Cardiac septum (tissue), 1 donor: ENCODE measurements at regions not wholly inside any gene's neighbourhood (a gene's known extent, or its start where the extent isn't known, plus 50 kb on each side); places are given as distances from the start of the nearest gene placed in this dataset.

Experiments used
- DNase-seq: peaks from one replicate; pipeline ENCODE4 v3.0.0-alpha.2; 2020; ENCODE audit warnings: low spot score
- intact Hi-C: fragments of 100-400 bp; cut with DNase I; formaldehyde crosslinking; loops from one replicate; pipeline ENCODE4 v1.14.0; 2022
- donor health status: DM: no; HTN: no; CAD: no.

- intact Hi-C loops, result no loop called here
- DNase-seq, result no peak
These were observed 461.3 kb upstream of the NAALADL2 start for GRCh38 chr3:174397848-174398247.

- no peak for DNase-seq
- intact Hi-C loops, result no loop called here
These were observed 460.4 kb upstream of the NAALADL2 start for GRCh38 chr3:174398761-174399160.

DNA sequence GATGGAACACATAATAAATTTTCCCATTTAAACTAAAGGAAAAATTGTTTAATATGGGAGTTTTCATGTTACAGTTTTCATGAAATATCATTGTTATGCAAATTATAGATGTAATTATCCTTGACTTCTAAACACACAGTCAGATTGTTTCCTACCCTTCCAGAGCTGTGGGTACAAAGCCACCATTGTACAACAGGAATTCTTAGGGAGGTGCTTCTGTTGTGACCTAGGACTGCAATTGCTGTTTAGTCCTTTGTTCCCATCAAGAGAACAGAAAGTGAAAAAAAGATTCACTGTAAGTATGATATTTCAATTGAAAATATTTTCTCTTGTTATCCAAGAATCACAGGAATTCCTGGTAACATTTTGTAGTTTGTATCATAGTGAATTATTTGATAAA, 455.3 kb upstream of the NAALADL2 start:
- intact Hi-C loops, result no loop called here
- no peak for DNase-seq

GRCh38 chr3:174408310-174408709, 450.8 kb upstream of the NAALADL2 start:
- no peak for DNase-seq
- intact Hi-C loops, result no loop called here

DNA sequence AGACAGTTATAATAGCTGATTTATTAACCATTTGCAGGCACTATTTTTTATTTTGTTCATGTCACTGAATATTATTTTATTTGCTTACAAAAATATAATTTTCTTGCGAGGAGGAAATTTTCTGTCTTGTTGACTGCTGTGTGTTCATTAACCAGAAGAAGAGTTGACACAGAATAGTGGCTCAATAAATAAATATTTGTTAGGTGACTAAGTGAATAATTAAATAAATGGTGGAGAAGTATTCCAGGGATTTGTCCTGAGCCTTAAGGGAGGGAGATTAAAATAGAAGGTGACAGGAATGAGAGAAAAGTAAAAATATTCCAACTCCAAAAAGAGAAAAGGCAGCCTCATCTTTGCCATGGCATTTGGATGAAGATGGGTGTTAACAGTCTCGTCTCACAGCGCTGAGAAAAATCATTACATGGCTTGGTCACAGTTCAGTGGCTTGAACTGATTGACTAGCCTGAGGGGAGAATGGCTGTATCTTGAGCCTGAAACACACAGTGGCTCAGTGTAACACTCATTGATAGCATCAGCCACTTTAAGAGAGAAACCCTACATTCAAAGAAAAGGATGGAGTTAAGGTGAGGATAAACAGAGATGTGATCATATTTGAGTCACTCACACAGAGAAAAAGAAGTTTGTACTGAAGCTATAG, 449.9 kb upstream of the NAALADL2 start:
- intact Hi-C loops, result no loop called here
- DNase-seq, result no peak

- no peak for DNase-seq
- intact Hi-C loops, result no loop called here
These were observed 445.8 kb upstream of the NAALADL2 start for GRCh38 chr3:174413062-174413912.

GRCh38 chr3:174414902-174415301, 444.2 kb upstream of the NAALADL2 start:
- DNase-seq, result no peak
- intact Hi-C loops, result no loop called here

DNA sequence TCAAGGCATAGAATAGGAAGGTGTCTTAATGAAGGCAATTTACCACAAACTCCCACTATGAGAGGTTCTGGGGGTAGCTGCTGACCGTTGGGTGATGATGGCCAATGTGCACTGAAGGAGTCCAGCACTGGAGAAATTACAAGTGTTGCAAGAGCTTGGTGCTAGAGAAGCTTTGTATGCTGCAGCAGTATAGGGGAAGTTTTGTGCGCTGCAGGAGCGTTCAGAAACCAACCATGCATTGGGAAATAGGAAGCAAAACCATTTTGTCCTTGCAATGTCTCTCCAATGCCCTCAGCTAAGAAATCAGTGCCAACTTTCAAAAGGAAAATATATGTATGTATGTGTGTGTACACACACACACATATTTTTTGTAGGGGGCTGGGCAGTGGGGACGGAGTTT, 441.6 kb upstream of the NAALADL2 start:
- no peak for DNase-seq
- intact Hi-C loops, result no loop called here

DNA sequence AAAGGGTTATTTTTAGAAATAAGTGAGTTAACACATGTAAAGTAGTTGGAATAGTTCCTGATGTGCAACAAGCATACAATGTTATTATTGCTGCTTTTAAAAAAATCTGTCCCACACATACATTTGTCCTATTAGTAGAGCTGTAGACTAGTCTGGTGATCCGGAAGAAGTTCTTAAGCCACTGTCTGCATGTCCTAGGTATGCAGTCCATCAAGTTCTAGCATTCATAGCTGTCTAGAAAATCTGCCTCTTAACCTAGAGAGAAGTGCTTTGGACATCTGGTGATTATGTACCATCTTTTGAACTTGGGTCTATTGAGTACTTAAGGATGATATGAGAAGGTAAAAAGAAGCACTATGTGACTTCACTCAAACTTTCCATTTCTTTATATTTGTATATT, 439.9 kb upstream of the NAALADL2 start:
- DNase-seq, result no peak
- intact Hi-C loops, result no loop called here

GRCh38 chr3:174423936-174424335, 435.2 kb upstream of the NAALADL2 start:
- intact Hi-C loops, result no loop called here
- no peak for DNase-seq

- DNase-seq, result no peak
- intact Hi-C loops, result no loop called here
These were observed 434.5 kb upstream of the NAALADL2 start for GRCh38 chr3:174424656-174425055.

GRCh38 chr3:174425422-174425821, 433.7 kb upstream of the NAALADL2 start:
- no peak for DNase-seq
- intact Hi-C loops, result no loop called here

- intact Hi-C loops, result loop anchor here (10.0 kb wide), 1 partner anchor 226 kb away; no protein-coding TSS in a partner anchor
These were observed 428.1 kb upstream of the NAALADL2 start for GRCh38 chr3:174430986-174431385.

GRCh38 chr3:174431717-174432116, 427.4 kb upstream of the NAALADL2 start:
- intact Hi-C loops, result loop anchor here (10.0 kb wide), 1 partner anchor 227 kb away; no protein-coding TSS in a partner anchor
- DNase-seq, result no peak

More at GRCh38 chr3:174430986-174431385, 428.1 kb upstream of the NAALADL2 start:
- no peak for DNase-seq

DNA sequence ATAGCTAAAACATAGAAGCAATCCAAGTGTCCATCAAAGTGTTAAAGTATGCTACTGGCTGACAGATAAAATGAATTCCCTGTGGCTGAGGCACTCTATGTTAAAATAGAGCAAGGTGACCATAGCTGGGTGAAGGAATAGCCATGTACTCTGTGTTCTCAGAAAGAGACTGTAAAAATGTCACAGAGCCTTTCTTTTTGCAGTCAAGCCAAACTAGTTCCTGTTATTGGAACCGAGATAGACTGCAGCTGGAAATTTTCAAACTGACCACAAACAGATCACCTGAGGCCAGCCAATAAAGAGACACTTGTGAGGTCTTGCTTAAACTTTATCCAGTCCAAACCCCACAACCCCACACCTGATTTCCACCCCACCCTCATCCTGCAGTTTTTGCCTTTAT, 422.8 kb upstream of the NAALADL2 start:
- intact Hi-C loops, result loop anchor here (10.0 kb wide), 1 partner anchor 232 kb away; no protein-coding TSS in a partner anchor
- no peak for DNase-seq

DNA sequence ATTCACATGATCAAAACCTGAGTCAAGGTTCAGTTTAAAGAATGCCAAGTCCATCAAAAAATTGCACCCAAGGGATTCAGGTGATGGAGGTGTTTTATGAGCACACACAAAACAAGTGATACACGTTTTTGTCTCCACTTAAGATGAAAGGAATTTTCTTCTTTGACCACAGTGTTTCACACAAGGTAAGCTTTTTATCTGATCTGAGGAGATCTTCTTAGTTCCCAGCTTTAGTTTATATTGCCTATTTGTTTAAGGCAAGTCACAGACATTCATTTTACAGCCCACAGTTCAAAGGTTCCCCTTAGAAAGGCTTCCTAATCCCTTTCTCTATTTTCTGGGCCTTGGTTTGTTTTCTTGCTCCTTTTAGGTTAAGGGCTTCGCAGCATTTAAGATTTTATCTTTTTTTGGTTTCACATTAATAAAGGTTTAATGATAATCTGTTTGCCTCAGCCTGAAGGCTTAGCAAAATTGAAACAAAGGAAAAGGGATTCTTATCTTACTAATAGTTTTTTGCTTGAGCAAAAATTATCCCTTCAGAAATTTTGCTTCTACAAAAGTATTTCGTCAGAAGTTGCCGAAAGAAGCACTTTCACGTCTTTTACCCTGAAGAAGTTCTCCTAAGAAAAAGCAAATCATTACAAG, 420.5 kb upstream of the NAALADL2 start:
- intact Hi-C loops, result loop anchor here (10.0 kb wide), 1 partner anchor 234 kb away; no protein-coding TSS in a partner anchor

GRCh38 chr3:174439331-174440252, 419.5 kb upstream of the NAALADL2 start:
- no peak for DNase-seq
- intact Hi-C loops, result loop anchor here (5.0 to 10.0 kb wide), 3 partner anchors 178 to 1042 kb away; partner anchors contain the start of gene NLGN1

More for the DNA sequence above, 420.5 kb upstream of the NAALADL2 start:
- DNase-seq, result no peak

- intact Hi-C loops, result loop anchor here (5.0 kb wide), 2 partner anchors 177 to 1043 kb away; partner anchors contain the start of gene NLGN1
- no peak for DNase-seq
These were observed 418.9 kb upstream of the NAALADL2 start for GRCh38 chr3:174440253-174440701.
